K562 (cell line): ENCODE measurements at regions not wholly inside any gene's neighbourhood (a gene's known extent, or its start where the extent isn't known, plus 50 kb on each side); places are given as distances from the start of the nearest gene placed in this dataset.

Experiments used
- ATAC-seq: fragments of 200-7000 bp; cut with Tn5 transposase; 3 replicates; pipeline ENCODE4 v1.9.1; 2020; ENCODE audit warnings: moderate library complexity
- BruUV-seq: library from RNA; stranded (reverse); fragments of 400-500 nt; replicated peaks from 2 replicates; lab custom pipeline; 2021; lab: Mats Ljungman, UMichigan
- CTCF ChIA-PET: fragments of 300-600 bp; formaldehyde crosslinking; extraction: SDS; loops from one replicate; lab custom pipeline; 2021; ENCODE audit warnings: low intra/inter-chr PET ratio; lab: Yijun Ruan, JAX
- POLR2A ChIA-PET: fragments of 300-600, 350-650 bp; sonication (Branson Sonifier 250); formaldehyde crosslinking; extraction: SDS; loops from one replicate; lab custom pipeline; 2021; ENCODE audit warnings: antibody characterized with exemption, inconsistent platforms; lab: Yijun Ruan, JAX
- DNase-seq, 4 experiments: peaks; one replicate each; pipeline versions ENCODE4 v3.0.0 to v3.0.0-alpha.2; 2011 to 2018; ENCODE audit warnings: low spot score in 3 of 4, mixed read lengths in 3 of 4; ENCODE audit errors: extremely low read depth in 1 of 4
- FAIRE-seq: peaks from 2 replicates; lab custom pipeline; 2011; peaks lifted over from hg19 to GRCh38; lab: Jason Lieb, UNC
- H2AFZ ChIP-seq: 2 replicates; pipeline ENCODE4 v1.6.0; 2011; ENCODE audit warnings: low read depth, low read length, control low read depth, inconsistent platforms
- H3K27ac ChIP-seq: fragments of 200-600 bp; 3 replicates; pipeline ENCODE4 v1.8.0; 2011; ENCODE audit warnings: low read depth, mild to moderate bottlenecking, control low read depth, inconsistent platforms, low read length, moderate library complexity, mixed read lengths; ENCODE audit errors: extremely low read depth
- H3K27me3 ChIP-seq, 2 experiments: fragments of 300-600 bp in 1 of 2; 2 replicates in 1 of 2; 3 replicates in 1 of 2; pipeline versions ENCODE4 v1.6.0 to v1.8.0; 2011; ENCODE audit warnings: inconsistent platforms in 2 of 2, low read length in 2 of 2, mild to moderate bottlenecking in 1 of 2, mixed read lengths in 1 of 2, moderate library complexity in 1 of 2; ENCODE audit not compliant: control insufficient read depth in 2 of 2, insufficient read depth in 2 of 2
- H3K36me3 ChIP-seq: fragments of 300-600 bp; 3 replicates; pipeline ENCODE4 v1.8.0; 2011; ENCODE audit warnings: mild to moderate bottlenecking, low read length, inconsistent platforms; ENCODE audit not compliant: control insufficient read depth, insufficient read depth
- H3K4me1 ChIP-seq, 2 experiments: fragments of 200-600 bp in 1 of 2; replicated peaks in 1 of 2; 2 replicates in 1 of 2; 3 replicates in 1 of 2; pipeline versions ENCODE4 v1.5.1 to v1.8.0; 2011; ENCODE audit warnings: inconsistent platforms in 2 of 2, low read length in 2 of 2, mild to moderate bottlenecking in 1 of 2, mixed read lengths in 1 of 2, moderate library complexity in 1 of 2; ENCODE audit not compliant: control insufficient read depth in 2 of 2, insufficient read depth in 2 of 2
- H3K4me2 ChIP-seq: 2 replicates; pipeline ENCODE4 v1.6.1; 2011; ENCODE audit warnings: low read length, control low read depth, inconsistent platforms, mixed read lengths; ENCODE audit not compliant: insufficient read depth
- H3K4me3 ChIP-seq: fragments of 200-600 bp; sonication (generic), shearing (Covaris generic); 2 replicates; pipeline ENCODE4 v1.5.1; 2016; ENCODE audit warnings: control low read depth, inconsistent platforms
- H3K79me2 ChIP-seq: fragments of 200-600 bp; 3 replicates; pipeline ENCODE4 v1.8.0; 2011; ENCODE audit warnings: low read length, inconsistent platforms; ENCODE audit not compliant: control insufficient read depth, insufficient read depth
- H3K9ac ChIP-seq, 2 experiments: 2 replicates each; pipeline versions ENCODE4 v1.6.0 to v1.6.1; 2011; ENCODE audit warnings: low read depth in 2 of 2, low read length in 2 of 2, control low read depth in 1 of 2, inconsistent platforms in 1 of 2, mild to moderate bottlenecking in 1 of 2, mixed read lengths in 1 of 2; ENCODE audit not compliant: insufficient read depth in 1 of 2
- H3K9me1 ChIP-seq: one replicate; pipeline ENCODE4 v1.6.0; 2011; ENCODE audit warnings: inconsistent platforms, mild to moderate bottlenecking, low read length, moderate library complexity; ENCODE audit not compliant: control insufficient read depth, insufficient read depth
- H3K9me3 ChIP-seq: replicated peaks from 2 replicates; pipeline ENCODE4 v1.5.1; 2011; ENCODE audit warnings: low read depth, low read length, inconsistent platforms; ENCODE audit not compliant: control insufficient read depth, insufficient read depth
- H4K20me1 ChIP-seq: replicated peaks from 2 replicates; pipeline ENCODE4 v1.6.1; 2011; ENCODE audit warnings: low read length, inconsistent platforms, mixed read lengths; ENCODE audit not compliant: control insufficient read depth, insufficient read depth
- BRF1 ChIP-seq: IDR thresholded peaks from 3 replicates; pipeline ENCODE4 v1.6.1; 2011; ENCODE audit warnings: borderline replicate concordance, mild to moderate bottlenecking; ENCODE audit not compliant: insufficient read length; ENCODE audit errors: extremely low read depth
- NFE2 ChIP-seq: IDR thresholded peaks from 2 replicates; pipeline ENCODE4 v1.6.1; 2014; ENCODE audit warnings: antibody characterized with exemption, low read depth
- PREB ChIP-seq: sonication (generic); formaldehyde crosslinking; IDR thresholded peaks from 2 replicates; pipeline ENCODE4 v1.8.1; 2023; ENCODE audit warnings: mild to moderate bottlenecking, missing genetic modification reagents
- SAFB ChIP-seq: fragments of 200-400 bp; formaldehyde crosslinking; IDR thresholded peaks from 2 replicates; pipeline ENCODE4 v1.6.1; 2017; ENCODE audit warnings: low read depth, low read length, borderline replicate concordance
- ZNF212 ChIP-seq: fragments of 450-650 bp; formaldehyde crosslinking; IDR thresholded peaks from 2 replicates; pipeline ENCODE4 v1.4.0; 2020; ENCODE audit warnings: mild to moderate bottlenecking
- ZNF24 ChIP-seq: fragments of 450-650 bp; IDR thresholded peaks from 2 replicates; pipeline ENCODE4 v1.6.1; 2016
- WGBS: fragments of 100-300 bp; shearing (Covaris generic); methylation state at CpG from one replicate; pipeline ENCODE4 v1.1.6; 2016; ENCODE audit warnings: low coverage, mixed read lengths; ENCODE audit not compliant: insufficient coverage; ENCODE audit errors: missing lambda C conversion rate; 5-methylcytosine and 5-hydroxymethylcytosine counted together
- in situ Hi-C: fragments of 300-500 bp; cut with MboI; formaldehyde crosslinking; loops from 4 replicates; pipeline ENCODE4 v1.15.0; 2018; ENCODE audit warnings: inconsistent platforms, mixed read lengths
- intact Hi-C: fragments of 100-400 bp; cut with micrococcal nuclease; formaldehyde crosslinking; loops from 2 replicates; pipeline ENCODE4 v1.14.2; 2022

DNA sequence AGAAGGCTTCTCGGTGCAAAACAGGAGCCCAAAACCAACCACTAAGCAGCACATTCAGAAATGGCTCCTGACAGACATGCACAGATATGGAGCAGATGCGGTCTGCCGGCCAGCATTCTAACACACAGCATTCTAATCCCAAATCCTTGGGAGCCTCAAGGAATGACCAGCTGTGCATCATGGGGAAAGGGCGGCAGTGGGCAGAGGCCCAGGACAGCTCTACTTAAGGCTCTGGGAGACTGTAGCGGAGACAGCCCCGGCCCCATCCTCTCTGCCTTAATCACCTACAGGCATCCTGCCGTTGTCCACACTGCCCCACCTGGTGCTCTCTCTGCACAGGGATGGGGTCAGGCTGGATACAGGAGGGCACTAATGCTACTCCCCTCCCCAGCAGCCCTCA lies 1016.0 kb downstream of the UQCRFS1 start:
- TF ChIP-seq SAFB (no peak), PREB (CRISPR knock-in tag) (no peak)
- H3K36me3 ChIP-seq = no peaks in the 10 kb centered on the region
- intact Hi-C loops = no loop called here
- no peak overlapping the region for H3K27ac ChIP-seq
- ATAC-seq (no peak), FAIRE-seq (no peak), DNase-seq (no peak)
- H3K9ac ChIP-seq = no peak overlapping the region
- no peak overlapping the region for H2AFZ ChIP-seq
- H3K79me2 ChIP-seq = no peaks in the 10 kb centered on the region
- H3K4me3 ChIP-seq = no peak overlapping the region
- POLR2A ChIA-PET = interaction anchor here (0.6 to 1.0 kb wide), 2 partner anchors 7 to 418 kb away, joined by 3 to 5 read pairs; no protein-coding TSS in a partner anchor
- no peaks in the 10 kb centered on the region for H3K27me3 ChIP-seq
- H3K9me1 ChIP-seq = no peaks in the 10 kb centered on the region
- CTCF ChIA-PET = no interaction called here
- no TSS peak for BruUV-seq
- H4K20me1 ChIP-seq = no peaks in the 10 kb centered on the region; the same call in 1 of the 2 replicates
- no peaks in the 10 kb centered on the region for H3K4me1 ChIP-seq
- no peak overlapping the region for H3K4me2 ChIP-seq
- 2% methylated on average over 7 of the region's 7 CpGs for WGBS
- no peaks in the 10 kb centered on the region for H3K9me3 ChIP-seq
- in situ Hi-C loops = no loop called here

DNA sequence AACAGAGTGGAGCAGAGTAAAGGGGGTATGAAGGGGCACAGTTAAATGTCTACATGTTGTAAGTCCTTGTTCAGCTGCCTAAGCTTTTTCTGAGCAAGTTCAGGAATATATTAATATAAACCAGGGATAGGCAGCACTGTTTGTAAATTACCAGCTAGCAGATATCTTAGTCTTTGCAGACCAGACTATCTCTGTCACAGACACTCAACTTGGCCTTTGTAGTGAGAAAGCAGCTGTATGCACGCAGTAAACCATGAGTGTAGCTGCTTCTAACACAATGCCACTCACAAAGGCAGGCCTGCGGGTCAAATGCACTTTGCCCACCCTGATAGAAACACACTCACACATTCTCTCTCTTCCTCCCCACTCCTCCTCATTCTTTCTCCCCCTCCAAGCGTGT lies 1016.9 kb downstream of the UQCRFS1 start:
- DNase-seq (no peak), ATAC-seq (no peak), FAIRE-seq (no peak)
- Histone ChIP-seq H3K79me2 (no peaks in the 10 kb centered on the region), H3K9me1 (no peaks in the 10 kb centered on the region), H3K27ac (no peak overlapping the region), H3K36me3 (no peaks in the 10 kb centered on the region), H3K4me1 (no peaks in the 10 kb centered on the region), H3K9me3 (no peaks in the 10 kb centered on the region), H2AFZ (no peak overlapping the region), H3K27me3 (no peaks in the 10 kb centered on the region), H4K20me1 (no peaks in the 10 kb centered on the region; the same call in 1 of the 2 replicates), H3K4me2 (no peak overlapping the region), H3K4me3 (no peak overlapping the region), H3K9ac (no peak overlapping the region)
- intact Hi-C loops (no loop called here), in situ Hi-C loops (no loop called here)
- 7% methylated on average over 3 of the region's 3 CpGs for WGBS
- CTCF ChIA-PET = no interaction called here
- POLR2A ChIA-PET = no interaction called here
- BruUV-seq = no TSS peak
- TF ChIP-seq ZNF24 = no peak
- no peak for TF ChIP-seq ZNF212
- TF ChIP-seq BRF1 = no peak
- no peak for TF ChIP-seq NFE2
